HUES64 (cell line): ENCODE measurements at regions not wholly inside any gene's neighbourhood (a gene's known extent, or its start where the extent isn't known, plus 50 kb on each side); places are given as distances from the start of the nearest gene placed in this dataset.

ENCODE experiments used
- H3K27ac ChIP-seq: 2 replicates; pipeline ENCODE4 v1.7.0; 2013; ENCODE audit warnings: low read depth, low read length, inconsistent platforms
- H3K27me3 ChIP-seq: 2 replicates; pipeline ENCODE4 v1.6.1; 2013; ENCODE audit warnings: mild to moderate bottlenecking, low read length; ENCODE audit not compliant: insufficient read depth
- H3K36me3 ChIP-seq: 2 replicates; pipeline ENCODE4 v1.6.1; 2013; ENCODE audit warnings: mild to moderate bottlenecking, low read length; ENCODE audit not compliant: insufficient read depth
- H3K4me1 ChIP-seq: 2 replicates; pipeline ENCODE4 v1.6.1; 2013; ENCODE audit warnings: mild to moderate bottlenecking, low read length, moderate library complexity; ENCODE audit not compliant: insufficient read depth
- H3K4me3 ChIP-seq: 2 replicates; pipeline ENCODE4 v1.5.1; 2013; ENCODE audit warnings: mild to moderate bottlenecking, low read length, moderate library complexity
- H3K9ac ChIP-seq: 2 replicates; pipeline ENCODE4 v1.6.1; 2013; ENCODE audit warnings: mild to moderate bottlenecking, low read depth, low read length
- H3K9me3 ChIP-seq: 2 replicates; pipeline ENCODE4 v1.6.1; 2013; ENCODE audit warnings: low read depth, low read length; ENCODE audit not compliant: insufficient read depth
- WGBS: fragments of 150-250, 120-280 bp; methylation state at CpG from one replicate; pipeline ENCODE4 v1.1.7; 2013; ENCODE audit warnings: missing lambda C conversion rate; 5-methylcytosine and 5-hydroxymethylcytosine counted together

- Histone ChIP-seq H3K27ac (no peak overlapping the region), H3K9me3 (no peaks in the 10 kb centered on the region), H3K4me3 (no peak overlapping the region), H3K4me1 (no peaks in the 10 kb centered on the region), H3K36me3 (no peaks in the 10 kb centered on the region), H3K9ac (no peak overlapping the region), H3K27me3 (no peaks in the 10 kb centered on the region)
- WGBS: 96% methylated on average over 5 of the region's 5 CpGs
These were observed 267.1 kb downstream of the GADD45G start for GRCh38 chr9:89871871-89872331.

- no peak overlapping the region for H3K9ac ChIP-seq
- no peaks in the 10 kb centered on the region for H3K27me3 ChIP-seq
- H3K27ac ChIP-seq: no peak overlapping the region
- no peaks in the 10 kb centered on the region for H3K9me3 ChIP-seq
- H3K4me3 ChIP-seq: no peak overlapping the region
- no peaks in the 10 kb centered on the region for H3K4me1 ChIP-seq
- 90% methylated on average over 9 of the region's 9 CpGs for WGBS
- no peaks in the 10 kb centered on the region for H3K36me3 ChIP-seq
These were observed 267.7 kb downstream of the GADD45G start for GRCh38 chr9:89872426-89872912.

- H3K9me3 ChIP-seq: no peaks in the 10 kb centered on the region
- no peak overlapping the region for H3K4me3 ChIP-seq
- H3K36me3 ChIP-seq: no peaks in the 10 kb centered on the region
- H3K27me3 ChIP-seq: no peaks in the 10 kb centered on the region
- H3K27ac ChIP-seq: no peak overlapping the region
- WGBS: 90% methylated on average over 11 of the region's 11 CpGs
- no peaks in the 10 kb centered on the region for H3K4me1 ChIP-seq
- H3K9ac ChIP-seq: no peak overlapping the region
These were observed 268.3 kb downstream of the GADD45G start for GRCh38 chr9:89872913-89873707.

- no peak overlapping the region for H3K4me3 ChIP-seq
- H3K4me1 ChIP-seq: no peaks in the 10 kb centered on the region
- WGBS: 96% methylated on average over 8 of the region's 8 CpGs
- no peaks in the 10 kb centered on the region for H3K9me3 ChIP-seq
- H3K9ac ChIP-seq: no peak overlapping the region
- H3K27ac ChIP-seq: no peak overlapping the region
- H3K36me3 ChIP-seq: no peaks in the 10 kb centered on the region
- H3K27me3 ChIP-seq: no peaks in the 10 kb centered on the region
These were observed 269.0 kb downstream of the GADD45G start for GRCh38 chr9:89873801-89874200.

GRCh38 chr9:89874351-89875321 is 269.8 kb downstream of the GADD45G start:
- H3K27ac ChIP-seq: no peak overlapping the region
- no peaks in the 10 kb centered on the region for H3K4me1 ChIP-seq
- no peaks in the 10 kb centered on the region for H3K9me3 ChIP-seq
- no peak overlapping the region for H3K4me3 ChIP-seq
- no peaks in the 10 kb centered on the region for H3K27me3 ChIP-seq
- whole genome bisulfite sequencing: 86% methylated on average over 18 of the region's 18 CpGs
- no peaks in the 10 kb centered on the region for H3K36me3 ChIP-seq
- H3K9ac ChIP-seq: no peak overlapping the region

GRCh38 chr9:89877051-89878002 is 272.5 kb downstream of the GADD45G start:
- Histone ChIP-seq H3K27ac (no peak overlapping the region), H3K9ac (no peak overlapping the region), H3K9me3 (no peaks in the 10 kb centered on the region), H3K4me1 (no peaks in the 10 kb centered on the region), H3K4me3 (no peak overlapping the region), H3K36me3 (no peaks in the 10 kb centered on the region), H3K27me3 (no peaks in the 10 kb centered on the region)
- 87% methylated on average over 18 of the region's 18 CpGs for WGBS

- H3K27ac ChIP-seq: no peak overlapping the region
- no peaks in the 10 kb centered on the region for H3K36me3 ChIP-seq
- no peaks in the 10 kb centered on the region for H3K27me3 ChIP-seq
- no peaks in the 10 kb centered on the region for H3K4me1 ChIP-seq
- no peak overlapping the region for H3K4me3 ChIP-seq
- 91% methylated on average over 5 of the region's 5 CpGs for WGBS
- no peak overlapping the region for H3K9ac ChIP-seq
- no peaks in the 10 kb centered on the region for H3K9me3 ChIP-seq
These were observed 273.2 kb downstream of the GADD45G start for GRCh38 chr9:89878003-89878411.

- Histone ChIP-seq H3K27ac (no peak overlapping the region), H3K9ac (no peak overlapping the region), H3K4me1 (no peaks in the 10 kb centered on the region), H3K36me3 (no peaks in the 10 kb centered on the region), H3K4me3 (no peak overlapping the region), H3K9me3 (no peaks in the 10 kb centered on the region), H3K27me3 (no peaks in the 10 kb centered on the region)
- WGBS: 84% methylated on average over 6 of the region's 6 CpGs
These were observed 273.9 kb downstream of the GADD45G start for GRCh38 chr9:89878687-89879086.

- Histone ChIP-seq H3K27ac (no peak overlapping the region), H3K4me3 (no peak overlapping the region), H3K4me1 (no peaks in the 10 kb centered on the region), H3K9ac (no peak overlapping the region), H3K9me3 (no peaks in the 10 kb centered on the region), H3K27me3 (no peaks in the 10 kb centered on the region), H3K36me3 (no peaks in the 10 kb centered on the region)
- 86% methylated on average over 6 of the region's 6 CpGs for WGBS
These were observed 274.5 kb downstream of the GADD45G start for GRCh38 chr9:89879276-89879675.

GRCh38 chr9:89879701-89880100 is 274.9 kb downstream of the GADD45G start:
- Histone ChIP-seq H3K36me3 (no peaks in the 10 kb centered on the region), H3K4me1 (no peaks in the 10 kb centered on the region), H3K9me3 (no peaks in the 10 kb centered on the region), H3K27me3 (no peaks in the 10 kb centered on the region), H3K4me3 (no peak overlapping the region), H3K9ac (no peak overlapping the region), H3K27ac (no peak overlapping the region)
- 96% methylated on average over 8 of the region's 8 CpGs for WGBS
